GM21360 (cell line): ENCODE measurements at regions not wholly inside any gene's neighbourhood (a gene's known extent, or its start where the extent isn't known, plus 50 kb on each side); places are given as distances from the start of the nearest gene placed in this dataset.
A peak's percentile ranks its signal among the peaks of the same experiment; 100 is the strongest.
"Not testable (repeated sequence)": the region's sequence is repeated elsewhere in the genome, so short reads cannot be mapped to it uniquely, and the experiment has no call there.

Experiments
- ATAC-seq: cut with Tn5 transposase; IDR thresholded peaks from one replicate; pipeline ENCODE4 v1.9.1; 2021; ENCODE audit warnings: mild to moderate bottlenecking, moderate library complexity; ENCODE audit not compliant: unreplicated experiment

- no peak for ATAC-seq
Measured at GRCh38 chr14:28820677-28821076, 54.1 kb downstream of the FOXG1 start.

- ATAC-seq: no peak
Measured at GRCh38 chr14:28821993-28822392, 55.4 kb downstream of the FOXG1 start.

GRCh38 chr14:28823245-28823644 is 56.7 kb downstream of the FOXG1 start:
- ATAC-seq: no peak

- no peak for ATAC-seq
Measured at GRCh38 chr14:28830115-28830534, 63.5 kb downstream of the FOXG1 start.

GRCh38 chr14:28831126-28831525 is 64.5 kb downstream of the FOXG1 start:
- peak; percentile 98 for ATAC-seq

GRCh38 chr14:28842569-28842968 is 76.0 kb downstream of the FOXG1 start:
- not testable (repeated sequence) for ATAC-seq

- ATAC-seq: no peak
Measured at GRCh38 chr14:28867571-28867970, 101.0 kb downstream of the FOXG1 start.

GRCh38 chr14:28870033-28870564 is 103.5 kb downstream of the FOXG1 start:
- ATAC-seq: no peak

- ATAC-seq: no peak
Measured at GRCh38 chr14:28875934-28876571, 109.5 kb downstream of the FOXG1 start.

GRCh38 chr14:28876572-28876945 is 110.0 kb downstream of the FOXG1 start:
- no peak for ATAC-seq

GRCh38 chr14:28877923-28878322 is 111.3 kb downstream of the FOXG1 start:
- ATAC-seq: no peak

- ATAC-seq: no peak
Measured at GRCh38 chr14:28879573-28879996, 113.0 kb downstream of the FOXG1 start.

GRCh38 chr14:28886940-28887339 is 120.4 kb downstream of the FOXG1 start:
- no peak for ATAC-seq

- no peak for ATAC-seq
Measured at GRCh38 chr14:28895389-28895788, 128.8 kb downstream of the FOXG1 start.

GRCh38 chr14:28896337-28896736 is 129.8 kb downstream of the FOXG1 start:
- no peak for ATAC-seq

- ATAC-seq: no peak
Measured at GRCh38 chr14:28901631-28902030, 135.0 kb downstream of the FOXG1 start.

GRCh38 chr14:28902930-28903329 is 136.3 kb downstream of the FOXG1 start:
- ATAC-seq: no peak

- ATAC-seq: no peak
Measured at GRCh38 chr14:28911521-28911920, 144.9 kb downstream of the FOXG1 start.

- no peak for ATAC-seq
Measured at GRCh38 chr14:28913056-28913455, 146.5 kb downstream of the FOXG1 start.

- ATAC-seq: no peak
Measured at GRCh38 chr14:28926122-28926521, 159.5 kb downstream of the FOXG1 start.

- ATAC-seq: no peak
Measured at GRCh38 chr14:28931999-28932398, 165.4 kb downstream of the FOXG1 start.

GRCh38 chr14:28936601-28937000 is 170.0 kb downstream of the FOXG1 start:
- ATAC-seq: no peak

- no peak for ATAC-seq
Measured at GRCh38 chr14:28941758-28942157, 175.2 kb downstream of the FOXG1 start.
